Ammon's horn (tissue), 1 donor: ENCODE measurements at regions not wholly inside any gene's neighbourhood (a gene's known extent, or its start where the extent isn't known, plus 50 kb on each side); places are given as distances from the start of the nearest gene placed in this dataset.

ENCODE experiments used
- DNase-seq: peaks from one replicate; pipeline ENCODE4 v3.0.0-alpha.2; 2016; ENCODE audit warnings: low spot score

GRCh38 chr10:85545874-85546273, 820.7 kb downstream of the GRID1 start:
- no peak for DNase-seq

- no peak for DNase-seq
These were observed 819.1 kb downstream of the GRID1 start for GRCh38 chr10:85547460-85548023.

DNA sequence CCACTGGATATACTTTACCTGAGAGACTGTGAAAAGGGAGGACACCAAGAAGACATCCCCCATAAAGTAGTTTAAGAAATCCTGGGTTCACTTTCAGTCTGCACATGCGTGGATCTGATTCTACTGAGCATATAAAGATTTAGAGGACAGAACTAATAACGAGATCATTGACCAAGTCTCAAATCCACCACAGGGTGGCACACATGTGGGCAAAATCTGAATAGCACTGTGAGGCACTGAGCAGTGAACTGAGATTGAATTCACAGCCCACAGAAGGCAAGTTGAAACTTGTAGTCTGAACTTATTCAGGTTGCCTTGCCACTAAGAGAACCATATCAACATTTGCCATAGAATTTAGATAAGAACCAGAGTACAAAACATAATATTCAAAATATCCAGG, 818.6 kb downstream of the GRID1 start:
- DNase-seq = peak; percentile 88
